Activated CD4-positive, alpha-beta T cell treated with anti-CD3 and anti-CD28 coated beads for 1 hour (primary cell): ENCODE measurements at regions not wholly inside any gene's neighbourhood (a gene's known extent, or its start where the extent isn't known, plus 50 kb on each side); places are given as distances from the start of the nearest gene placed in this dataset.
"Not testable (repeated sequence)": the region's sequence is repeated elsewhere in the genome, so short reads cannot be mapped to it uniquely, and the experiment has no call there.

Experiments
- DNase-seq: peaks from one replicate; pipeline ENCODE4 v3.0.0-alpha.2; 2020

- DNase-seq, result no peak
These were observed 2338.6 kb downstream of the LRRC4C start for GRCh38 chr11:39120890-39121289.

GRCh38 chr11:39113606-39114005 lies 2345.8 kb downstream of the LRRC4C start:
- DNase-seq, result no peak

- no peak for DNase-seq
These were observed 2357.2 kb downstream of the LRRC4C start for GRCh38 chr11:39102236-39102635.

GRCh38 chr11:39078465-39078864 lies 2381.0 kb downstream of the LRRC4C start:
- DNase-seq, result no peak

- no peak for DNase-seq
These were observed 2421.8 kb downstream of the LRRC4C start for GRCh38 chr11:39037611-39038010.

- no peak for DNase-seq
These were observed 2423.4 kb downstream of the LRRC4C start for GRCh38 chr11:39036021-39036420.

- no peak for DNase-seq
These were observed 2423.5 kb upstream of the RAG2 start for GRCh38 chr11:39021539-39021938.

- DNase-seq, result no peak
These were observed 2413.8 kb upstream of the RAG2 start for GRCh38 chr11:39011797-39012196.

GRCh38 chr11:38990841-38991240 lies 2392.8 kb upstream of the RAG2 start:
- no peak for DNase-seq

GRCh38 chr11:38990139-38990538 lies 2392.1 kb upstream of the RAG2 start:
- no peak for DNase-seq

GRCh38 chr11:38988908-38989307 lies 2390.9 kb upstream of the RAG2 start:
- no peak for DNase-seq

- DNase-seq, result no peak
These were observed 2374.2 kb upstream of the RAG2 start for GRCh38 chr11:38972220-38972619.

- no peak for DNase-seq
These were observed 2373.1 kb upstream of the RAG2 start for GRCh38 chr11:38971141-38971540.

GRCh38 chr11:38968951-38969350 lies 2370.9 kb upstream of the RAG2 start:
- DNase-seq, result no peak

- no peak for DNase-seq
These were observed 2354.7 kb upstream of the RAG2 start for GRCh38 chr11:38952698-38953097.

- DNase-seq, result no peak
These were observed 2352.8 kb upstream of the RAG2 start for GRCh38 chr11:38950867-38951266.

GRCh38 chr11:38948392-38948791 lies 2350.4 kb upstream of the RAG2 start:
- no peak for DNase-seq

GRCh38 chr11:38937709-38938108 lies 2339.7 kb upstream of the RAG2 start:
- no peak for DNase-seq

- DNase-seq, result no peak
These were observed 2337.9 kb upstream of the RAG2 start for GRCh38 chr11:38935941-38936340.

GRCh38 chr11:38927993-38928392 lies 2330.0 kb upstream of the RAG2 start:
- DNase-seq, result no peak

- DNase-seq, result no peak
These were observed 2326.6 kb upstream of the RAG2 start for GRCh38 chr11:38924644-38925043.

GRCh38 chr11:38900211-38900610 lies 2302.2 kb upstream of the RAG2 start:
- DNase-seq, result no peak

- DNase-seq, result not testable (repeated sequence)
These were observed 2296.2 kb upstream of the RAG2 start for GRCh38 chr11:38894201-38894600.

GRCh38 chr11:38884145-38884865 lies 2286.3 kb upstream of the RAG2 start:
- DNase-seq, result no peak

GRCh38 chr11:38867338-38867737 lies 2269.3 kb upstream of the RAG2 start:
- DNase-seq, result no peak
